H1 (cell line): ENCODE measurements at regions not wholly inside any gene's neighbourhood (a gene's known extent, or its start where the extent isn't known, plus 50 kb on each side); places are given as distances from the start of the nearest gene placed in this dataset.

Experiments used
- ASH2L ChIP-seq: fragments of 200-600, 300-600 bp; sonication (generic); IDR thresholded peaks from one replicate; pipeline ENCODE4 v1.7.1; 2017; ENCODE audit warnings: low read length
- CTCF ChIP-seq, 3 experiments: IDR thresholded peaks; 1 replicate in 2 of 3; 2 replicates in 1 of 3; pipeline versions ENCODE4 v1.5.1 to v1.6.1; 2011; ENCODE audit warnings: low read length in 3 of 3, mild to moderate bottlenecking in 3 of 3, inconsistent platforms in 2 of 3, low read depth in 1 of 3, moderate library complexity in 1 of 3; ENCODE audit not compliant: insufficient read depth in 1 of 3; ENCODE audit errors: control extremely low read depth in 1 of 3
- EP300 ChIP-seq, 2 experiments: IDR thresholded peaks; 1 replicate in 1 of 2; 2 replicates in 1 of 2; pipeline ENCODE4 v1.6.1; 2011 to 2012; ENCODE audit warnings: low read depth in 2 of 2, low read length in 2 of 2, mild to moderate bottlenecking in 2 of 2, borderline replicate concordance in 1 of 2, inconsistent platforms in 1 of 2, moderate library complexity in 1 of 2
- GABPA ChIP-seq: IDR thresholded peaks from 2 replicates; pipeline ENCODE4 v1.6.1; 2011; ENCODE audit warnings: mild to moderate bottlenecking, low read length, moderate library complexity, borderline replicate concordance; ENCODE audit not compliant: insufficient read depth
- JUND ChIP-seq: IDR thresholded peaks from 2 replicates; pipeline ENCODE4 v1.6.1; 2011; ENCODE audit warnings: mild to moderate bottlenecking, improper control_type of control experiment, low read length
- MAFK ChIP-seq: IDR thresholded peaks from 2 replicates; pipeline ENCODE4 v1.6.1; 2012; ENCODE audit warnings: low read depth, mild to moderate bottlenecking, improper control_type of control experiment, low read length
- POLR2AphosphoS5 ChIP-seq: IDR thresholded peaks from 2 replicates; pipeline ENCODE4 v1.6.1; 2011; ENCODE audit warnings: low read depth, low read length
- RAD21 ChIP-seq, 2 experiments: IDR thresholded peaks in 1 of 2; conservative IDR thresholded peaks in 1 of 2; 2 replicates each; pipeline ENCODE4 v1.6.1; 2011; ENCODE audit warnings: low read depth in 2 of 2, low read length in 2 of 2, improper control_type of control experiment in 1 of 2, inconsistent platforms in 1 of 2, mild to moderate bottlenecking in 1 of 2, moderate library complexity in 1 of 2
- RFX5 ChIP-seq: IDR thresholded peaks from 2 replicates; pipeline ENCODE4 v1.6.1; 2011; ENCODE audit warnings: low read depth, low read length, improper control_type of control experiment, borderline replicate concordance
- SP1 ChIP-seq: IDR thresholded peaks from 2 replicates; pipeline ENCODE4 v1.6.1; 2011; ENCODE audit warnings: low read depth, low read length
- TCF12 ChIP-seq: IDR thresholded peaks from 2 replicates; pipeline ENCODE4 v1.6.1; 2011; ENCODE audit warnings: low read depth, mild to moderate bottlenecking, low read length
- USF2 ChIP-seq: IDR thresholded peaks from 2 replicates; pipeline ENCODE4 v1.6.1; 2011; ENCODE audit warnings: low read length, improper control_type of control experiment
- TF ChIP-seq, protein P1 (sequence below): IDR thresholded peaks from 2 replicates; pipeline ENCODE4 v1.6.1; 2011; ENCODE audit warnings: low read depth, mild to moderate bottlenecking, low read length; ENCODE audit not compliant: insufficient read depth

- TF ChIP-seq CTCF (IDR thresholded peaks at IDR 0.05; ENCODE audit: control extremely low read depth in 1 of 3, insufficient read depth in 1 of 3, low read depth in 1 of 3, low read length in 3 of 3): no peak
- TF ChIP-seq ASH2L: no peak
- no peak for TF ChIP-seq RFX5
- TF ChIP-seq, protein P1, sequence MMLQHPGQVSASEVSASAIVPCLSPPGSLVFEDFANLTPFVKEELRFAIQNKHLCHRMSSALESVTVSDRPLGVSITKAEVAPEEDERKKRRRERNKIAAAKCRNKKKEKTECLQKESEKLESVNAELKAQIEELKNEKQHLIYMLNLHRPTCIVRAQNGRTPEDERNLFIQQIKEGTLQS: no peak
- TF ChIP-seq POLR2AphosphoS5: no peak
- TF ChIP-seq GABPA: no peak
- no peak for TF ChIP-seq MAFK
- no peak for TF ChIP-seq USF2
- no peak for TF ChIP-seq RAD21 (IDR thresholded peaks at IDR 0.05 in 1 of 2, conservative IDR thresholded peaks at IDR 0.05 in 1 of 2; ENCODE audit: low read depth in 2 of 2, low read length in 2 of 2)
- TF ChIP-seq JUND: no peak
- TF ChIP-seq SP1: no peak
- TF ChIP-seq TCF12: no peak
- TF ChIP-seq EP300 (IDR thresholded peaks at IDR 0.05; ENCODE audit: borderline replicate concordance in 1 of 2, low read depth in 2 of 2, low read length in 2 of 2): no peak
These were observed 72.5 kb upstream of the MAX start for GRCh38 chr14:65174783-65175182.
